Caco-2 (cell line): ENCODE measurements at regions not wholly inside any gene's neighbourhood (a gene's known extent, or its start where the extent isn't known, plus 50 kb on each side); places are given as distances from the start of the nearest gene placed in this dataset.
"Not testable (repeated sequence)": the region's sequence is repeated elsewhere in the genome, so short reads cannot be mapped to it uniquely, and the experiment has no call there.

Source experiments
- BruUV-seq: library from RNA; stranded (reverse); fragments of 400-500 nt; replicated peaks from 2 replicates; lab custom pipeline; 2021; lab: Mats Ljungman, UMichigan
- CTCF ChIA-PET: fragments of 300-600 bp; sonication (Branson Sonifier 250); formaldehyde crosslinking; loops from one replicate; lab custom pipeline; 2022; ENCODE audit warnings: antibody characterized with exemption; lab: Charles Lee
- POLR2A ChIA-PET: fragments of 300-600 bp; sonication (Branson Sonifier 250); formaldehyde crosslinking; loops from one replicate; lab custom pipeline; 2022; ENCODE audit warnings: antibody characterized with exemption; lab: Charles Lee
- DNase-seq, 2 experiments: peaks; one replicate each; pipeline versions ENCODE4 v3.0.0 to v3.0.0-alpha.2; 2020 to 2022
- H3K27me3 ChIP-seq: replicated peaks from 2 replicates; pipeline ENCODE4 v1.6.0; 2011; ENCODE audit warnings: low read length; ENCODE audit not compliant: control insufficient read depth, insufficient read depth
- H3K36me3 ChIP-seq: 2 replicates; pipeline ENCODE4 v1.5.1; 2011; ENCODE audit warnings: low read length; ENCODE audit not compliant: control insufficient read depth, insufficient read depth
- H3K4me1 ChIP-seq: fragments of 250-450 bp; sonication (Bioruptor Pico); 2 replicates; pipeline ENCODE4 v1.5.1; 2020; ENCODE audit warnings: mild to moderate bottlenecking
- H3K4me3 ChIP-seq: 2 replicates; pipeline ENCODE4 v1.5.1; 2011; ENCODE audit warnings: low read depth, mild to moderate bottlenecking, control low read depth, low read length
- H3K9me3 ChIP-seq: fragments of 250-450 bp; sonication (Bioruptor Pico); 2 replicates; pipeline ENCODE4 v1.5.1; 2020; ENCODE audit warnings: mild to moderate bottlenecking, moderate library complexity
- H3K27ac Mint-ChIP-seq: one replicate; pipeline ENCODE4 v1.8.0; 2022; ENCODE audit warnings: mixed read lengths; ENCODE audit not compliant: unreplicated experiment
- H3K27me3 Mint-ChIP-seq: one replicate; pipeline ENCODE4 v1.8.0; 2022; ENCODE audit warnings: mixed read lengths; ENCODE audit not compliant: insufficient read depth, unreplicated experiment
- H3K36me3 Mint-ChIP-seq: one replicate; pipeline ENCODE4 v1.8.0; 2022; ENCODE audit warnings: mild to moderate bottlenecking, mixed read lengths; ENCODE audit not compliant: insufficient read depth, unreplicated experiment
- H3K4me1 Mint-ChIP-seq: one replicate; pipeline ENCODE4 v1.8.0; 2022; ENCODE audit warnings: low read depth, mixed read lengths; ENCODE audit not compliant: unreplicated experiment
- H3K4me3 Mint-ChIP-seq: one replicate; pipeline ENCODE4 v1.8.0; 2022; ENCODE audit warnings: mild to moderate bottlenecking, moderate library complexity, mixed read lengths; ENCODE audit not compliant: unreplicated experiment
- H3K9me3 Mint-ChIP-seq: one replicate; pipeline ENCODE4 v1.8.0; 2022; ENCODE audit warnings: mixed read lengths; ENCODE audit not compliant: unreplicated experiment
- CTCF ChIP-seq, 2 experiments: fragments of 200-600 bp in 1 of 2; IDR thresholded peaks; 1 replicate in 1 of 2; 2 replicates in 1 of 2; pipeline versions ENCODE4 v1.5.1 to v1.8.0; 2011 to 2022; ENCODE audit warnings: antibody characterized with exemption in 1 of 2, control low read depth in 1 of 2, inconsistent platforms in 1 of 2, low read depth in 1 of 2, low read length in 1 of 2, mild to moderate bottlenecking in 1 of 2, moderate library complexity in 1 of 2; ENCODE audit not compliant: insufficient read depth in 1 of 2, severe bottlenecking in 1 of 2, unreplicated experiment in 1 of 2
- intact Hi-C: fragments of 100-400 bp; cut with micrococcal nuclease; formaldehyde crosslinking; loops from one replicate; pipeline ENCODE4 v1.10.0; 2022; ENCODE audit not compliant: unreplicated experiment

GRCh38 chr9:33703430-33704102 lies 91.8 kb upstream of the PRSS3 start:
- no peak for DNase-seq
- Histone ChIP-seq H3K4me1 (no peaks in the 10 kb centered on the region), H3K4me3 (no peak overlapping the region), H3K36me3 (no peaks in the 10 kb centered on the region), H3K9me3 (no peaks in the 10 kb centered on the region), H3K27me3 (no peaks in the 10 kb centered on the region)
- Mint-ChIP-seq H3K4me1 (no peaks in the 10 kb centered on the region), H3K4me3 (no peak overlapping the region), H3K9me3 (no peaks in the 10 kb centered on the region), H3K27me3 (peaks cover 23% of the 10 kb centered on the region), H3K27ac (no peak overlapping the region), H3K36me3 (no peaks in the 10 kb centered on the region)
- BruUV-seq, result no TSS peak
- TF ChIP-seq CTCF (IDR thresholded peaks at IDR 0.05; ENCODE audit: insufficient read depth in 1 of 2, low read depth in 1 of 2, low read length in 1 of 2, severe bottlenecking in 1 of 2, unreplicated experiment in 1 of 2), result no peak
- intact Hi-C loops, result no loop called here
- CTCF ChIA-PET, result no interaction called here
- POLR2A ChIA-PET, result no interaction called here

- H3K36me3 Mint-ChIP-seq, H3K4me3 ChIP-seq, POLR2A ChIA-PET, H3K36me3 ChIP-seq, BruUV-seq, intact Hi-C loops, H3K4me3 Mint-ChIP-seq, H3K27ac Mint-ChIP-seq, H3K27me3 ChIP-seq, H3K4me1 Mint-ChIP-seq, H3K4me1 ChIP-seq, H3K9me3 Mint-ChIP-seq, H3K9me3 ChIP-seq: not testable (repeated sequence)
- peaks cover 18% of the 10 kb centered on the region for H3K27me3 Mint-ChIP-seq
- DNase-seq, result peak in 1 of 2 experiments; percentile 39
- CTCF ChIA-PET, result interaction anchor here (1.6 kb wide), 1 partner anchor 82 kb away, joined by 6 read pairs; no protein-coding TSS in a partner anchor
These were observed 89.9 kb upstream of the PRSS3 start for GRCh38 chr9:33705440-33705839.

DNA sequence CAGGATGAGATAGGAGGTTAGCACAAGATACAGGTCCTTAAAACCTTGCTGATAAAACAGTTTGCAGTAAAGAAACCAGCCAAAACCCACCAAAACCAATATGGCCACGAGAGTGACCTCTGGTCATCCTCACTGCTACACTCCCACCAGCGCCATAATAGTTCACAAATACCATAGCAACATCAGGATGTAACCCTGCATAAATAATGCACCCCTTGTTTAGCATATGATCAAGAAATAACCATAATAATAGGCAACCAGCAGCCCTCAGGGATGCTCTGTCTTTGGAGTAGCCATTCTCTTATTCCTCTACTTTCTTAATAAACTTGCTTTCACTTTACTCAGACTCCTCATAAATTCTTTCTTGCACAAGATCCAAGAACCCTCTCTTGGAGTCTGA lies 86.9 kb upstream of the PRSS3 start:
- H3K27me3 Mint-ChIP-seq, result peaks cover 14% of the 10 kb centered on the region
- Histone ChIP-seq H3K4me1 (no peaks in the 10 kb centered on the region), H3K9me3 (no peaks in the 10 kb centered on the region), H3K27me3 (no peaks in the 10 kb centered on the region), H3K4me3 (no peak overlapping the region), H3K36me3 (no peaks in the 10 kb centered on the region)
- no peak overlapping the region for H3K4me3 Mint-ChIP-seq
- no peak overlapping the region for H3K27ac Mint-ChIP-seq
- BruUV-seq, result no TSS peak
- POLR2A ChIA-PET, result no interaction called here
- intact Hi-C loops, result no loop called here
- CTCF ChIA-PET, result interaction anchor here (0.6 kb wide), 1 partner anchor 57 kb away, joined by 3 read pairs; no protein-coding TSS in a partner anchor
- H3K4me1 Mint-ChIP-seq, result no peaks in the 10 kb centered on the region
- TF ChIP-seq CTCF (IDR thresholded peaks at IDR 0.05; ENCODE audit: insufficient read depth in 1 of 2, low read depth in 1 of 2, low read length in 1 of 2, severe bottlenecking in 1 of 2, unreplicated experiment in 1 of 2), result no peak
- H3K9me3 Mint-ChIP-seq, result no peaks in the 10 kb centered on the region
- no peaks in the 10 kb centered on the region for H3K36me3 Mint-ChIP-seq
- no peak for DNase-seq
